SKM-1 treated with dmso at 0.1 percent for 144 hours (cell line): ENCODE measurements at regions not wholly inside any gene's neighbourhood (a gene's known extent, or its start where the extent isn't known, plus 50 kb on each side); places are given as distances from the start of the nearest gene placed in this dataset.
"Not testable (repeated sequence)": the region's sequence is repeated elsewhere in the genome, so short reads cannot be mapped to it uniquely, and the experiment has no call there.

Experiments
- DNase-seq: peaks from one replicate; lab custom pipeline; 2025; ENCODE audit not compliant: unreplicated experiment; lab: John Stamatoyannopoulos, UW

GRCh38 chr2:236819275-236820002 lies 249.8 kb downstream of the ACKR3 start:
- DNase-seq: no peak

GRCh38 chr2:236820763-236821344 lies 251.2 kb downstream of the ACKR3 start:
- DNase-seq: no peak

- DNase-seq: no peak
These were observed 253.5 kb downstream of the ACKR3 start for GRCh38 chr2:236823041-236823629.

- DNase-seq: no peak
These were observed 254.3 kb downstream of the ACKR3 start for GRCh38 chr2:236823963-236824362.

GRCh38 chr2:236824836-236825235 lies 255.2 kb downstream of the ACKR3 start:
- no peak for DNase-seq

GRCh38 chr2:236825989-236826510 lies 256.4 kb downstream of the ACKR3 start:
- no peak for DNase-seq

- no peak for DNase-seq
These were observed 257.1 kb downstream of the ACKR3 start for GRCh38 chr2:236826606-236827156.

- DNase-seq: no peak
These were observed 257.7 kb upstream of the COPS8 start for GRCh38 chr2:236827997-236828396.

GRCh38 chr2:236828820-236829219 lies 256.9 kb upstream of the COPS8 start:
- no peak for DNase-seq

- no peak for DNase-seq
These were observed 254.8 kb upstream of the COPS8 start for GRCh38 chr2:236830926-236831325.

- DNase-seq: no peak
These were observed 254.0 kb upstream of the COPS8 start for GRCh38 chr2:236831698-236832097.

GRCh38 chr2:236833501-236834073 lies 252.1 kb upstream of the COPS8 start:
- no peak for DNase-seq

GRCh38 chr2:236834284-236834683 lies 251.4 kb upstream of the COPS8 start:
- no peak for DNase-seq

GRCh38 chr2:236835307-236836024 lies 250.2 kb upstream of the COPS8 start:
- no peak for DNase-seq

GRCh38 chr2:236836028-236836427 lies 249.7 kb upstream of the COPS8 start:
- not testable (repeated sequence) for DNase-seq

- no peak for DNase-seq
These were observed 245.5 kb upstream of the COPS8 start for GRCh38 chr2:236840215-236840614.

- DNase-seq: no peak
These were observed 244.8 kb upstream of the COPS8 start for GRCh38 chr2:236840857-236841256.

GRCh38 chr2:236841389-236841788 lies 244.3 kb upstream of the COPS8 start:
- DNase-seq: no peak

- no peak for DNase-seq
These were observed 242.3 kb upstream of the COPS8 start for GRCh38 chr2:236843161-236843968.

GRCh38 chr2:236844711-236845110 lies 241.0 kb upstream of the COPS8 start:
- no peak for DNase-seq
